ENCODE measurements at regions not wholly inside any gene's neighbourhood (a gene's known extent, or its start where the extent isn't known, plus 50 kb on each side); places are given as distances from the start of the nearest gene placed in this dataset.

- no peak for DNase-seq (ENCODE audit: low spot score in 2 of 2)
- Histone ChIP-seq H3K4me1 (no peaks in the 10 kb centered on the region), H3K4me3 (no peak overlapping the region), H3K27me3 (no peaks in the 10 kb centered on the region), H3K27ac (no peak overlapping the region), H3K36me3 (no peaks in the 10 kb centered on the region), H3K9me3 (no peaks in the 10 kb centered on the region)
- WGBS, result 89% methylated on average over 4 of the region's 4 CpGs
- no peak for TF ChIP-seq EP300 (IDR thresholded peaks at IDR 0.05)
- no peak for TF ChIP-seq CTCF (IDR thresholded peaks at IDR 0.05)
- no peak for TF ChIP-seq POLR2A (IDR thresholded peaks at IDR 0.05)
- no peak for TF ChIP-seq POLR2AphosphoS5 (IDR thresholded peaks at IDR 0.05)
These were observed 166.9 kb upstream of the MID1 start for GRCh38 chrX:10787264-10787663.

- WGBS, result 29% methylated on average over 1 of the region's 1 CpG
- no peak overlapping the region for H3K4me3 ChIP-seq
- no peak for DNase-seq (ENCODE audit: low spot score in 2 of 2)
- H3K36me3 ChIP-seq, result no peaks in the 10 kb centered on the region
- no peaks in the 10 kb centered on the region for H3K9me3 ChIP-seq
- H3K4me1 ChIP-seq, result no peaks in the 10 kb centered on the region
- H3K27me3 ChIP-seq, result no peaks in the 10 kb centered on the region
- H3K27ac ChIP-seq, result no peak overlapping the region
- TF ChIP-seq POLR2A (IDR thresholded peaks at IDR 0.05), result no peak
- TF ChIP-seq EP300 (IDR thresholded peaks at IDR 0.05), result no peak
- TF ChIP-seq CTCF (IDR thresholded peaks at IDR 0.05), result no peak
- TF ChIP-seq POLR2AphosphoS5 (IDR thresholded peaks at IDR 0.05), result no peak
These were observed 173.8 kb upstream of the MID1 start for GRCh38 chrX:10794203-10794630.

GRCh38 chrX:10795721-10796120, 175.3 kb upstream of the MID1 start:
- DNase-seq (ENCODE audit: low spot score in 2 of 2), result no peak

GRCh38 chrX:10797466-10797865, 177.1 kb upstream of the MID1 start:
- TF ChIP-seq EP300 (IDR thresholded peaks at IDR 0.05), result no peak
- no peak for TF ChIP-seq CTCF (IDR thresholded peaks at IDR 0.05)
- no peak for TF ChIP-seq POLR2AphosphoS5 (IDR thresholded peaks at IDR 0.05)
- TF ChIP-seq POLR2A (IDR thresholded peaks at IDR 0.05), result no peak
- H3K4me3 ChIP-seq, result no peak overlapping the region

More at GRCh38 chrX:10795721-10796120, 175.3 kb upstream of the MID1 start:
- Histone ChIP-seq H3K4me3 (no peak overlapping the region), H3K27ac (no peak overlapping the region), H3K4me1 (no peaks in the 10 kb centered on the region), H3K9me3 (no peaks in the 10 kb centered on the region), H3K27me3 (no peaks in the 10 kb centered on the region), H3K36me3 (no peaks in the 10 kb centered on the region)
- TF ChIP-seq EP300 (IDR thresholded peaks at IDR 0.05) (no peak), CTCF (IDR thresholded peaks at IDR 0.05) (no peak), POLR2A (IDR thresholded peaks at IDR 0.05) (no peak), POLR2AphosphoS5 (IDR thresholded peaks at IDR 0.05) (no peak)
- WGBS, result 55% methylated on average over 1 of the region's 1 CpG

GRCh38 chrX:10798041-10798440, 177.7 kb upstream of the MID1 start:
- TF ChIP-seq POLR2A (IDR thresholded peaks at IDR 0.05) (no peak), EP300 (IDR thresholded peaks at IDR 0.05) (no peak), POLR2AphosphoS5 (IDR thresholded peaks at IDR 0.05) (no peak), CTCF (IDR thresholded peaks at IDR 0.05) (no peak)
- DNase-seq (ENCODE audit: low spot score in 2 of 2), result no peak
- Histone ChIP-seq H3K4me1 (no peaks in the 10 kb centered on the region), H3K27ac (no peak overlapping the region), H3K4me3 (no peak overlapping the region), H3K9me3 (no peaks in the 10 kb centered on the region), H3K36me3 (no peaks in the 10 kb centered on the region), H3K27me3 (no peaks in the 10 kb centered on the region)
- WGBS, result 55% methylated on average over 3 of the region's 3 CpGs

More at GRCh38 chrX:10797466-10797865, 177.1 kb upstream of the MID1 start:
- DNase-seq (ENCODE audit: low spot score in 2 of 2), result no peak
- Histone ChIP-seq H3K27ac (no peak overlapping the region), H3K9me3 (no peaks in the 10 kb centered on the region), H3K4me1 (no peaks in the 10 kb centered on the region), H3K36me3 (no peaks in the 10 kb centered on the region), H3K27me3 (no peaks in the 10 kb centered on the region)
- 70% methylated on average over 4 of the region's 4 CpGs for WGBS
